Neuron (in vitro differentiated cells): ENCODE measurements at regions not wholly inside any gene's neighbourhood (a gene's known extent, or its start where the extent isn't known, plus 50 kb on each side); places are given as distances from the start of the nearest gene placed in this dataset.

ENCODE experiments used
- H2AFZ ChIP-seq: one replicate; pipeline ENCODE4 v1.6.1; 2013; ENCODE audit warnings: low read depth, mild to moderate bottlenecking, inconsistent platforms, low read length, moderate library complexity
- H3K27me3 ChIP-seq: one replicate; pipeline ENCODE4 v1.6.1; 2013; ENCODE audit warnings: low read length; ENCODE audit not compliant: insufficient read depth
- H3K36me3 ChIP-seq: one replicate; pipeline ENCODE4 v1.6.1; 2013; ENCODE audit warnings: low read length; ENCODE audit not compliant: insufficient read depth
- H3K4me1 ChIP-seq: one replicate; pipeline ENCODE4 v1.6.1; 2013; ENCODE audit warnings: low read length; ENCODE audit not compliant: insufficient read depth
- H3K4me3 ChIP-seq: 2 replicates; pipeline ENCODE4 v1.5.1; 2013; ENCODE audit warnings: mild to moderate bottlenecking, low read length, moderate library complexity
- H3K9me3 ChIP-seq: one replicate; pipeline ENCODE4 v1.6.1; 2013; ENCODE audit warnings: low read length

- H3K36me3 ChIP-seq: no peaks in the 10 kb centered on the region
- H3K27me3 ChIP-seq: no peaks in the 10 kb centered on the region
- no peaks in the 10 kb centered on the region for H3K9me3 ChIP-seq
- no peak overlapping the region for H3K4me3 ChIP-seq
- H2AFZ ChIP-seq: no peak overlapping the region
- H3K4me1 ChIP-seq: peaks cover 3% of the 10 kb centered on the region
Measured at GRCh38 chr10:78900715-78901430, 167.9 kb upstream of the ZMIZ1 start.

GRCh38 chr10:78901694-78902093, 167.1 kb upstream of the ZMIZ1 start:
- Histone ChIP-seq H3K9me3 (no peaks in the 10 kb centered on the region), H3K4me1 (peaks cover 7% of the 10 kb centered on the region), H3K4me3 (no peak overlapping the region), H3K27me3 (no peaks in the 10 kb centered on the region), H2AFZ (no peak overlapping the region), H3K36me3 (no peaks in the 10 kb centered on the region)

- Histone ChIP-seq H3K4me1 (peaks cover 15% of the 10 kb centered on the region), H3K4me3 (no peak overlapping the region), H2AFZ (no peak overlapping the region), H3K36me3 (no peaks in the 10 kb centered on the region), H3K9me3 (no peaks in the 10 kb centered on the region), H3K27me3 (no peaks in the 10 kb centered on the region)
Measured at GRCh38 chr10:78902815-78903214, 166.0 kb upstream of the ZMIZ1 start.

GRCh38 chr10:78903341-78903940, 165.3 kb upstream of the ZMIZ1 start:
- no peaks in the 10 kb centered on the region for H3K36me3 ChIP-seq
- H3K27me3 ChIP-seq: no peaks in the 10 kb centered on the region
- no peak overlapping the region for H3K4me3 ChIP-seq
- H3K9me3 ChIP-seq: no peaks in the 10 kb centered on the region
- peaks cover 22% of the 10 kb centered on the region for H3K4me1 ChIP-seq
- no peak overlapping the region for H2AFZ ChIP-seq

- Histone ChIP-seq H3K4me1 (peaks cover 28% of the 10 kb centered on the region), H3K27me3 (no peaks in the 10 kb centered on the region), H3K36me3 (no peaks in the 10 kb centered on the region), H3K4me3 (no peak overlapping the region), H3K9me3 (no peaks in the 10 kb centered on the region), H2AFZ (no peak overlapping the region)
Measured at GRCh38 chr10:78904196-78904595, 164.6 kb upstream of the ZMIZ1 start.

- H3K4me3 ChIP-seq: no peak overlapping the region
- no peaks in the 10 kb centered on the region for H3K9me3 ChIP-seq
- no peak overlapping the region for H2AFZ ChIP-seq
- no peaks in the 10 kb centered on the region for H3K36me3 ChIP-seq
- no peaks in the 10 kb centered on the region for H3K27me3 ChIP-seq
- H3K4me1 ChIP-seq: peaks cover 33% of the 10 kb centered on the region
Measured at GRCh38 chr10:78905015-78905956, 163.5 kb upstream of the ZMIZ1 start.

- no peak overlapping the region for H2AFZ ChIP-seq
- no peaks in the 10 kb centered on the region for H3K36me3 ChIP-seq
- H3K4me3 ChIP-seq: no peak overlapping the region
- no peaks in the 10 kb centered on the region for H3K27me3 ChIP-seq
- H3K4me1 ChIP-seq: peaks cover 33% of the 10 kb centered on the region
- no peaks in the 10 kb centered on the region for H3K9me3 ChIP-seq
Measured at GRCh38 chr10:78905957-78906308, 162.8 kb upstream of the ZMIZ1 start.

GRCh38 chr10:78906734-78907390, 161.9 kb upstream of the ZMIZ1 start:
- H3K36me3 ChIP-seq: no peaks in the 10 kb centered on the region
- no peaks in the 10 kb centered on the region for H3K9me3 ChIP-seq
- no peaks in the 10 kb centered on the region for H3K27me3 ChIP-seq
- H3K4me1 ChIP-seq: peaks cover 33% of the 10 kb centered on the region
- H3K4me3 ChIP-seq: no peak overlapping the region
- H2AFZ ChIP-seq: no peak overlapping the region

GRCh38 chr10:78907551-78908211, 161.1 kb upstream of the ZMIZ1 start:
- Histone ChIP-seq H2AFZ (no peak overlapping the region), H3K36me3 (no peaks in the 10 kb centered on the region), H3K9me3 (no peaks in the 10 kb centered on the region), H3K4me1 (peaks cover 35% of the 10 kb centered on the region), H3K27me3 (no peaks in the 10 kb centered on the region), H3K4me3 (no peak overlapping the region)

GRCh38 chr10:78909221-78909620, 159.5 kb upstream of the ZMIZ1 start:
- H3K4me1 ChIP-seq: peaks cover 47% of the 10 kb centered on the region
- H3K36me3 ChIP-seq: no peaks in the 10 kb centered on the region
- H3K4me3 ChIP-seq: no peak overlapping the region
- H2AFZ ChIP-seq: no peak overlapping the region
- no peaks in the 10 kb centered on the region for H3K9me3 ChIP-seq
- no peaks in the 10 kb centered on the region for H3K27me3 ChIP-seq

- peaks cover 55% of the 10 kb centered on the region for H3K4me1 ChIP-seq
- no peaks in the 10 kb centered on the region for H3K27me3 ChIP-seq
- no peak overlapping the region for H2AFZ ChIP-seq
- no peak overlapping the region for H3K4me3 ChIP-seq
- no peaks in the 10 kb centered on the region for H3K36me3 ChIP-seq
- H3K9me3 ChIP-seq: no peaks in the 10 kb centered on the region
Measured at GRCh38 chr10:78910021-78910420, 158.7 kb upstream of the ZMIZ1 start.

- no peaks in the 10 kb centered on the region for H3K9me3 ChIP-seq
- H3K4me1 ChIP-seq: peaks cover 60% of the 10 kb centered on the region
- no peak overlapping the region for H3K4me3 ChIP-seq
- H3K27me3 ChIP-seq: no peaks in the 10 kb centered on the region
- no peak overlapping the region for H2AFZ ChIP-seq
- no peaks in the 10 kb centered on the region for H3K36me3 ChIP-seq
Measured at GRCh38 chr10:78910476-78910875, 158.3 kb upstream of the ZMIZ1 start.
